ENCODE measurements at regions not wholly inside any gene's neighbourhood (a gene's known extent, or its start where the extent isn't known, plus 50 kb on each side); places are given as distances from the start of the nearest gene placed in this dataset.

DNA sequence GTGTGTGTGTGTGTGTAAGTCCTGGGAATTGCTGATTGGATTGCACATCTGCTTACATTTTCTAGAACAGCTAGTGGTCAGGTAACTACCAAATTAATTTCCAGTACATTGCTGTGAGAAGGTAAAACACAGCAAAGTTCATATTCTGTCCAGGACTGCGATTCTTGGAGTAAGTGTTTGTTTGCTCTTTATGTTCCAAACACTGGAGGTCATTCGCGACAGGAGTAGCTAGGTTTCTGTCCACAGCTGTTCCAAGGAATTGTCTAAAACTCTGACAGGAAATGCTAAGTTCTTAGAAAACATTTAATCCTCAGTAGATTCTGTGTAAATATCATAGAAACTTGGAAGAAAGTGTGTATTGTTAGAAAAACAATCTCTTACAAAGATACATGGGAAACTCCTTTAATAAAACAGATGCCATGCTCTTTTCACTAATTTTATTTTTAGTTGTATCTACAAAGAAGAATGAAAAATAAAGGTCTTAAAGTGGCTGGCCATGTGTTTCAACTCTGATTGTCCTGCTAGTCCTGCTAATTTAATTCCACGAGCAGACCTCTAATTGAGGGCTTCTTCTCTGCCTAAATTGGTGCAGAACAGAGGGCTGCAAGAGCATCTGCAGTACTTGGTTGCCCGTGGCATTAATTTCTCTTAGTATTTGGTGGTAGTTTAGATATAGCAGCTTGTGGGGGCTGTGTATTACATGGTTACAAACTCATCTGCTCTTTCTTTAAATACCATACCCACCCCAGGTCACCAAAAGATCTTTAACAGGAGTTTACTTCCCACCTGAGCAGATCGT, 464.5 kb downstream of the RASEF start:
- DNase-seq = no peak

DNA sequence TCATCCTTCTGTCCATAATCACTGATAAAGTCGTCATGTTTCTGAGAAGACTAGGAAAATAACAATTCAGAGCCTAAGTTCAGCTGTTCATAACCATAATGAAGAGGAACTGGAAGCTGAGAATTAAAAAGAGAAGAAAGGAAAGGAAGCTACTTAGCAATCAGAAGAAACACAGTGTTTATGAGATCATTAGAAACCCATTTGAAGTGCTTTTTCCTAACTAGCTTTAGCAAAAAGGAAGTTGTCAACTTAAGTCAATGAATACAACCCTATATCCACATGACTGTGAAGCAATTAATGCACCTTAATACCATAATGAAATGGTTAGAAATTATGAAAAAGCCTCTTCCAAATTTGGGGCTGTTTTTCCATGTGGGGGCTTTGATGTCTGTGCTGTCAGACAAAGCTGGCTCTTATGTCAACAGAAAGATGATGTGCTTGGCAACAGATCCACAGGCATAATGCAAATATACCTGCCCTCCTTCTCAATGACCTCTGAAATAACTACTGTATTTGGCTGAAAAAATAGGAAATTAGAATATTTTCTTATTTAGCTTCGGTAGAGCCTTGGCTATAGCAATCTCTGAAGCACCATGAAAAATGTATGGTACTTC, 463.5 kb downstream of the RASEF start:
- DNase-seq = peak; percentile 46

GRCh38 chr9:82600536-82601292, 462.2 kb downstream of the RASEF start:
- DNase-seq = peak in 1 of 2 experiments; percentile 69

- DNase-seq = peak; percentile 29 to 69
Observed at GRCh38 chr9:82601293-82601771, 461.6 kb downstream of the RASEF start.

DNA sequence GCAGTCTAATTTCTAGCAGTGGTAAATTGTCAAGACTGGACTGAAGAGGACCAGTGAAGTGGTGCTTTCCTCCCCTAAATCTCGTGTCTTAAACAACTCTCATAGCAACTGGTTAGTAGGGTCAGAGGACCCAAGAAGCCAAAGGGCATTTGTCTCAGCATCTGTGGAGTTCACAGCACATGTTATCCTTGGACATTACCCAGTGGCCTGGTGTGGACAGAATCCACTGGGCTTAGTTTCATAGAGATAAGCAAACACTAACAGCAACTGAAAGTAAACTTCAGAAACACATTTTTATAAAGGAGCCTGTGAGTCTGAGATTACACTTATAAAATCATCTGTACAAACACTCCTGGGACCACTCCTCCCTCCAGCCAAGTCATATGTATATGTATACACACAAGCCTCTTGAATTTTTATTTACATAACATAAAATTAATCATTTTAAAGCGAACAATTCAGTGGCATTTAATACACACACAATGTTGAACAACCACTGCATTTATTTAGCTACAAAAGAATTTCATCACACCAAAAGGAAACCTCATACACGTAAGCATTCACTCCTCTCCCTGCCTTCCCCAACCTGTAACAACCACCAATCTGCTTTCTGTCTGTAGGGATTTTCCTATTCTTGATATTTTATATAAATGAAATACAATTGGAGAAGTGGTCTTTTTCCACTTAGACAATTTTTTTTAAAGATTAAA, 457.8 kb downstream of the RASEF start:
- no peak for DNase-seq

GRCh38 chr9:82605657-82606031, 457.3 kb downstream of the RASEF start:
- DNase-seq = no peak

DNA sequence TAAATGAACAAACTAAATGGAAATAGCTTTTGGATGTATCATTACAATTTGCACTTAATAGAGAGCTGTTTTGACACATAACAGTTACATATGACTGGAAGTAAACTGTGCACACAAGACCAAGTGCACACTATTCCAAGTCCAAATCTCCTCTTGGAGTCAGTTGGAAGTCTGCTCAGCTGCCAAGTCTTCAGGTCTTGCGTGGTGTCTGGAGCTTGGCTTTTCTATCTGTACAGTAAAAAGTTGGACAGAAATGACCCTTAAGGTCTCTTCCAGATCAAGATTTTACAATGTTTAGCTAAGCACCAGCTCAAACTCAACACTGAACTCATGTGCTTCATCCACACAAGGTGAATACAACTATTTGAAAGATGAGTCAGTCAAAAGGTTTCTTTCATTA, 456.9 kb downstream of the RASEF start:
- DNase-seq = no peak

DNA sequence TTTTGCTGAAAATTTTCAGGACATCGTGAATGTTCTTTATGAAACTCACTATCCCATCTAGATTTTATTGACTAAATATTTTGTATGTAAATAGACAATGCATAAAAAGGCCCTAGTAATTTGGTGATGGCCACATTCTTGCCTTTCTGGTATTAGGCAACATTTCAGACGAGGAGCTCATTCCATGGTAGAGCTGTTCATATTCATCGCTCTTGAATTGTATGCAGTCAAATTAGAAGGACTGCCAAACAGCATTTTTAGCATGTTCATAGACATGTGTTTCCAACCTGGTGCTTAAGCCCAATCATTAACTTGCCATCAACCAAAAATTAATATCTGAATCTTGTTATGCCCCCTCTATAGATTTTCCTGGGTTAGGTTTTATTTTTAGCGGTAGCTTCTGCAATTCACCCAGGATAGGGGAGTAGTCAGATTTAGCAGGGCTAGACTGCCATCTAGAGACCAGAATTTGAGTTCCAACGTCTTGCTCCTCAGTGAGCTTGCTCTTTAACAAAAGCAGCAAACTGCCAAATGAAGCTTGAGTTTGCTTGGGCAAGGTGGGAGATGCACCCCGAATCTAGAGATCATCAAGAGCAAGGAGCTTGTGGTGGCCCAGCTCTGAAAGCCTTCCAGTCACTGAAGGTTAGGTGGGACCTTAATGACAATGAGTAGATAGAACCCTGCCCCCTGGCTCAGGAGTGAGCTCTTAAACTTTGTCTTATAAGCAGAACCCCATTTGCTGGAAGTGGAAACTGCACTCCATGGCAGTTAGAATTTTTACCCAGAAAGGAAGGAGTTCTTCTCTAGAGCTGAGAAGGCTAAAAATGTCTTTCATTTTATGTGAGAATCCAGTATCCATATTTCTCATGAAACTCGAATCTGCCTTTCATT, 456.2 kb downstream of the RASEF start:
- DNase-seq = peak in 1 of 2 experiments; percentile 73

- no peak for DNase-seq
Observed at GRCh38 chr9:82608487-82608886, 454.5 kb downstream of the RASEF start.

DNA sequence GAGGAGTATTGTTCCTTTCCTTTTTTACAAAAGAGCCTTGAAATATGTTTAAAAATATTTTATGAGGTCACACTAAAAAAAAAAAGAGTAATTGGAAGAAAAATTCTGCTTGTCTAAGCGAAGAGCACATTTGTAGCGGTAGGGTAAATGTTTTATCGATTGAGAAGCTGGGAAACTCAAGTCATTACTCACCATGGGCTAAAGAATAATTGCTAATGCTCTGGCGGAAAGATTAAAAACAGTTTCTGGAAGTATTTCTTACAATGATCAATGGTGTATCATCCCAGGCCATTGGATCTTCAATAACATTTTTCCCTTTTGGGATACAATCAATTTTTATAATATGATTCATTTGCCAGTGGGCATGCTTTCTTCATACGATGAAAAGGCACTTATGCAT, 450.0 kb downstream of the RASEF start:
- no peak for DNase-seq

DNA sequence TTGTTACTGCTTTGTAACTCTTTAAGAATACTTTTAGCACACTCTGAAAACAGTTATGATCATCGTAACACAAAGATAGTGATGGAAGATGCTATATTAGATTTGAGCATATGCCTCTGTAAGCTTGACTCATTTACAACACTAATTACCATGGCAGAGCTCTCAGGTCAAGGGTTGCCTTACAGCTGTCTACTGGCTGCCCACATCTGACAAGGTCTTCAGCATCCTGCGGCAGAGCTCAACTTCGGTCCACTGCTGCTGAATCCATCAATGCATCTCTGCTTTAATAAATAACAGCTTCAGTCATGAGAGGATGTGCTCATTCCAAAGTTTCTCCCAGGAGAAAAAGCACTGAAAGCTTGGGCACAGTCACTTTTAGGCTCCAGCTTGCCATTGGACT, 449.4 kb downstream of the RASEF start:
- no peak for DNase-seq

GRCh38 chr9:82616545-82616944, 446.4 kb downstream of the RASEF start:
- DNase-seq = no peak

DNA sequence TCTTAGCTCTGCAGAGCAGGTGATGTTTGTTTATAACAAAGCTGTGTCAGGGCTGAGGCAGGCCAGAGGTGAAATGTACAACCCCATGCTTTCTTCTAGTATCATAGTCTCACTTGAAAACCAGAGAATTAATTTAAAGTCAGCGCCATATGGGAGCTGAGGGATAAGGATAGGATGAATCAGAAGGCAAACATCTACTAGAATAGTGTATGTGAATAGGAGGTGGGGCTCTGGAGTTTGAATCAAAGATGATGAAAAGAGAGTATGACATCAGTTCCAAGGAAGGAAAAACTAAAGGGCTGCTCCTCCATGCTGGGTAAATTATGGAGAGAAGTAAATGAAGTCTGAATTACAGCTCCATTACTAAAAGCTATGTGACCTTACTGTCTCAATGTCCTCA, 441.5 kb downstream of the RASEF start:
- no peak for DNase-seq

- no peak for DNase-seq
Observed at GRCh38 chr9:82637368-82637767, 425.6 kb downstream of the RASEF start.

- DNase-seq = no peak
Observed at GRCh38 chr9:82645600-82645999, 417.3 kb downstream of the RASEF start.

DNA sequence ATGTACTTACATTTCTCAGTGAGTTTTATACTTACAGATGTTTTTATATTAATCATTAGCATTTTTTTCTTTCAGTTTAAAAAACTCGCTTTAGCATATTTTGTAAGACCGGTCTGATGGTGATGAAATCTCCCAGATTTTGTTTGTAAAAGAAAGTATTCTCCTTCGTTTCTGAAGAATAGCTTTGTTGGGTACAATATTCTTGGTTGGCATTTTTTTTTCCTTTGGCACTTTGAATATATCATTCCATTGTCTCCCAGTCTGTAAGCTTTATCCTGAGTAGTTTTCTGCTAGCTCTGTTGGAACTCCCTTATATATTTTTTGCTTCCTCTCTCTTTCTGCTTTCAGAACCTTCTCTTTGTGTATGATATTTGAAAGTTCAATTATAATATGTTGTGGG, 412.6 kb downstream of the RASEF start:
- DNase-seq = no peak

DNA sequence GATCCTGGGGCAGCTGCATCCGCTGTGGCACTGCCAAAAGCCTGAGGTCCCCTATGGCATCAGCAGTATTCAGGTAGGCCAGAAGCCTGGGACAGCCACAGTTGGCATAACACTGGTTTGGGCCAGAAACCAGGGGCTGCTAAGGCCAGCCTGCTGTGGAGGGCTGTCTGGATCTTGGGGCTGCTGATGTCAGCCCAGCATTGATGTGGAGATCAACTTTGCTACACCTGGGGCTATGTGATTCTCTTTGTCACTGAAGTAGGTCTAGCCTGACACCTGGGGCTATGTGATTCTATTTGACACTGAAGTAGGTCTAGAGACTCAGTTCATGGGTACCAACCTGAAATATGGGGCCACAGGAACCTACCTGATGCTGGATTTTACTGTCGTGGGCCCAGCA, 411.5 kb downstream of the RASEF start:
- DNase-seq = no peak

- DNase-seq = no peak
Observed at GRCh38 chr9:82665324-82665723, 397.6 kb downstream of the RASEF start.

GRCh38 chr9:82668689-82669199, 394.2 kb downstream of the RASEF start:
- DNase-seq = peak; percentile 12 to 54

DNA sequence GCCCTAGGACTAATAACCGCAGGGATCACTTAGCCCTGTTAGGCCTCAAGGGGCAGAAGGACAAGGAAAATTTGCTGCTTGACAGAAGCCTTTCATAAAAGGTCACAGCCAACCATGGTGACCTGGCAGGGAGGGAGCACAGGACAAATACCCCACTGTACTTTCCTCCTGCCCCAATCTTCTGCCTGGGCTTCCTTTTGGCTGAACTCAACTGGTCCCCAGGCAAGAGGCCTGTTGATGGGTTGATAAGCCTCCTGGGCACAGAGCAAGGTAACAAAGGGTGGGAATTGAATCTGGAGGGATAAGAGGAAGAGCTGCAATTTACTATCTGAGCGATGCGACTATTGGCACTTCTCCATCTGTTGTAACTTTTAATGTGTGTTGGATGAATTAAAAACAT, 392.9 kb downstream of the RASEF start:
- no peak for DNase-seq

GRCh38 chr9:82670726-82671125, 392.2 kb downstream of the RASEF start:
- DNase-seq = no peak

DNA sequence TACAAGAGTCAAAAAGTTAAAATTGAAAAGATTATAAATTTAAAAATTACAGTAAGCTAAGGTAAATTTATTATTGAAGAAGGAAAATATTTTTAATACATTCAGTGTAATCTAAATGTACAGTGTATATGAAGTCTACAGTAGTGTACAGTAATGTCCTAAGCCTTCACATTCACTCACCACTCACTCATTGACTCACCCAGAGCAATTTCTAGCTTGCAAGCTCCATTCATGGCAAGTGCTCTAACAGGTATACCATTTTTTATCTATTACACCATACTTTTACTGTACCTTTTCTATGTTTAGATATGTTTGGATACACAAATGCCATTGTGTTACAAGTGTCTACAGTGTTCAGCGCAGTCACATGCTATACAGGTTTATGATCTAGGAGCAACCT, 389.7 kb downstream of the RASEF start:
- no peak for DNase-seq

Measured in NCI-H526 (cell line).